ENCODE measurements at regions not wholly inside any gene's neighbourhood (a gene's known extent, or its start where the extent isn't known, plus 50 kb on each side); places are given as distances from the start of the nearest gene placed in this dataset.

DNA sequence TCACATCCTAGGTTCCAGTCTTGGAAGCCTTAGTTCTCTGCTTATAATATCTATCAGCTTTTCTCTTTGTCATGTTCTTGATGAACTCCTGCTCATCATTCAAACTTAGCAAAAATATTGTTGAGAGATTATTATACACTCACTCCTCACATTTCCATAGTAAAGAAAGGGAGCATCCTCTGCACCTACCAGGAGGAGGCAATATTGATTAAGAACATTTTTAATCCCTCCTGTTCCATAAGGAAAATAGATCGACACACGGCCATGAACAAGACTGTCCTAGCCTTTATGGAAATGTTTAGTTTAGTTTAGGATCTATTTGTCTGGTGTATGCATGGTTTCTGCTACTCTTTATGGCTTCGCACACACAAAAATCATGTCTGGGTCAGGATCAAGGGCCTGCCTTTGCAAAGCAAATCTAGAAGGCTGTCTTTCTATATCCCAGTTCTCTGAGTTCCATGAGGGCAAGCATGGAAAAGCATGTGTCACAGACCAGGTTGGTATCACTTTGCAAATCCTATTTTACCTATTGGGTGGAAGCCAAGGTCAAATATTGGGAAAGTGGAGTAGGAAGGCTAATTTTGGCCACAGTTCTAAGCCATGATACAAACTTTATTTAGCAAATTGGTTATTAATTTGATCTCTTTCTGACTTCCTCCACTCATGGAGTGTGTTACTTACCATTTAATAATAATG lies 164.4 kb downstream of the MDFIC start:
- TF ChIP-seq, protein P1, sequence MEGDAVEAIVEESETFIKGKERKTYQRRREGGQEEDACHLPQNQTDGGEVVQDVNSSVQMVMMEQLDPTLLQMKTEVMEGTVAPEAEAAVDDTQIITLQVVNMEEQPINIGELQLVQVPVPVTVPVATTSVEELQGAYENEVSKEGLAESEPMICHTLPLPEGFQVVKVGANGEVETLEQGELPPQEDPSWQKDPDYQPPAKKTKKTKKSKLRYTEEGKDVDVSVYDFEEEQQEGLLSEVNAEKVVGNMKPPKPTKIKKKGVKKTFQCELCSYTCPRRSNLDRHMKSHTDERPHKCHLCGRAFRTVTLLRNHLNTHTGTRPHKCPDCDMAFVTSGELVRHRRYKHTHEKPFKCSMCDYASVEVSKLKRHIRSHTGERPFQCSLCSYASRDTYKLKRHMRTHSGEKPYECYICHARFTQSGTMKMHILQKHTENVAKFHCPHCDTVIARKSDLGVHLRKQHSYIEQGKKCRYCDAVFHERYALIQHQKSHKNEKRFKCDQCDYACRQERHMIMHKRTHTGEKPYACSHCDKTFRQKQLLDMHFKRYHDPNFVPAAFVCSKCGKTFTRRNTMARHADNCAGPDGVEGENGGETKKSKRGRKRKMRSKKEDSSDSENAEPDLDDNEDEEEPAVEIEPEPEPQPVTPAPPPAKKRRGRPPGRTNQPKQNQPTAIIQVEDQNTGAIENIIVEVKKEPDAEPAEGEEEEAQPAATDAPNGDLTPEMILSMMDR (IDR thresholded peaks at IDR 0.05), result no peak
- no peak for TF ChIP-seq POLR2A (IDR thresholded peaks at IDR 0.05)

Measured in heart left ventricle (tissue), 13 donors.